GM12892 (cell line): ENCODE measurements at regions not wholly inside any gene's neighbourhood (a gene's known extent, or its start where the extent isn't known, plus 50 kb on each side); places are given as distances from the start of the nearest gene placed in this dataset.
A peak's percentile ranks its signal among the peaks of the same experiment; 100 is the strongest.

Source experiments
- DNase-seq: peaks from one replicate; pipeline ENCODE4 v3.0.0; 2011; ENCODE audit not compliant: insufficient read length
- FAIRE-seq: peaks from 2 replicates; lab custom pipeline; 2011; peaks lifted over from hg19 to GRCh38; lab: Jason Lieb, UNC
- POLR2A ChIP-seq: IDR thresholded peaks from 2 replicates; pipeline ENCODE4 v1.6.1; 2011; ENCODE audit warnings: low read depth, low read length, control low read depth
- POLR2AphosphoS5 ChIP-seq: IDR thresholded peaks from 2 replicates; pipeline ENCODE4 v1.6.1; 2011; ENCODE audit warnings: low read depth, low read length, control low read depth
- TAF1 ChIP-seq: IDR thresholded peaks from 2 replicates; pipeline ENCODE4 v1.6.1; 2011; ENCODE audit warnings: low read depth, mild to moderate bottlenecking, control low read depth, low read length, borderline replicate concordance

DNA sequence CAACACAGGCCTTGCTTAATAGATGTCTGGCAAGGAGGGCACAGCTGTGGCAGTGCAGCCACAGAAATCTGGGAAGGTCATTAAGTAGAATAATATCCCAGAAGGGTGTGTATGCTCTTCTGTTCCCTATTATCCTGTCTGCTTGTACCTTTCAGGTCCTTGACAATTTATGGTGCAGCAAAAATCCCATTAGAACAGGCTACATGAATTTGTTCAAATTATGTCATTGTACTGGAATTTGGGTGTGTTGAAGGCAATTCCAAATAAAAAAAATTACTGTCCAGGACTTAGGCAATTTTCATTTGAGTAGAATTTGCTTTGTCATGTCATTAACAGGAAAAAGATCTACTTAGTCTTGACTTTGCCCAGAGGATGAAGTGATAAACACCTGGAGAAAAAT is 192.1 kb downstream of the IDS start:
- FAIRE-seq (no peak), DNase-seq (no peak)

GRCh38 chrX:149312097-149312496 is 193.0 kb downstream of the IDS start:
- no peak for DNase-seq
- TF ChIP-seq POLR2AphosphoS5, result no peak
- FAIRE-seq, result no peak

More for the DNA sequence above, 192.1 kb downstream of the IDS start:
- TF ChIP-seq TAF1 (no peak), POLR2AphosphoS5 (no peak), POLR2A (no peak)

DNA sequence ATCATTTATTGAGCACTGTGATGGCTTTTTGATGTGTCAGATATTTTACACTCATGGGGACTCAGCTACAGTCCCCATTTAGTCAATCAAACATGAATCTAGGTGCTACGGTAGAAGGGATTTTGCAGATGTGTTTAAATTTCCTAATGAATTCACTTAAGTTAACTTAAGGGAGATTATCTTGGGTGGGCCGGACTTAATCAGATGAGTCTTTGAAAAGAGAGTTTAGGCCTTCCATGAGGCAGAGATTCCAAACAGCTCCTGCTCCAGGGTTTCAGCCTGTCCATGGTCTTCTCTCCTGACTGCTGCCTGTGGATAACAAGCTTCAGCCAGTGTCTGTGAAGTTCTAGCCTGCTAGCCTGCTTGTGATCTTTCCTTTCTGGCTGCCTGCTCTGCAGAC is 202.4 kb downstream of the IDS start:
- FAIRE-seq (no peak), DNase-seq (no peak)
- TF ChIP-seq TAF1 (no peak), POLR2AphosphoS5 (no peak), POLR2A (no peak)

DNA sequence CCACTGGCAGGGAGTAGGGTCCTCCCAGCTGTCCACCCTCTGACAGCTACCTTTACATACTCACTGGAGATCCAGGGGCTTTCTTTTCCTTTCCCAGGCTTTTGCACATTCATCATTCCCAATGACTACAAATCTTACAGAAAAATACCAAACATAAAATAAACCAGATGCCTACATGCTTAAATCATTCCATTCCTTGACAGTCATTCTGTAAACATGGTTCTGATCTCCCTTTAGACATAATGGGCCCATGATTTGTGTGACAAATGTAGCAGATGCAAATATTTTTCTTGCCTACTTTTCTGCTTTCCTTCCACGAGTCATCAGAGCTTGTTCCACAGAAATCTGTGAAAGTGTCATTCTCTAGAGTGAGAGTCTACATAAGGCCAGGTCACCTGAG is 207.0 kb downstream of the IDS start:
- no peak for TF ChIP-seq TAF1
- TF ChIP-seq POLR2A, result no peak
- no peak for TF ChIP-seq POLR2AphosphoS5
- DNase-seq, result no peak

DNA sequence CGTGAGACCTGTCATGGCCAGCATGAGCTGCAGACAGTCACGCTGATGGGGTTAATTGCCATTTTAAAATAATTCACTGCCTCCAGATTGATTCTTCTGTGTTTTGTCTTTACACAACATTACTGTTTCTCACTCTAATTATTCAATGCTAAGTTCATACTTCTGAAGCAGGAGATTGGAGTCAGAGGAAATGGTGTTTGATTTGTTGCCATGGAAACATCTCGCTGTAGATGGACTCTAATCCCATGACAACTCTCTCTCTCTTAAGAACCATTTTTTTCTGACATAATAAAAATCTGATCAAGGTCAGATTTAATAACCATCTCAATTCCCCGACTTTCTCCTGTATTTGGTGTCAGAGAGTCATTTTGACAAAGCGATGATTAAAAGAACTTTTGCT is 209.0 kb downstream of the IDS start:
- no peak for FAIRE-seq

More for the DNA sequence above, 207.0 kb downstream of the IDS start:
- no peak for FAIRE-seq

DNA sequence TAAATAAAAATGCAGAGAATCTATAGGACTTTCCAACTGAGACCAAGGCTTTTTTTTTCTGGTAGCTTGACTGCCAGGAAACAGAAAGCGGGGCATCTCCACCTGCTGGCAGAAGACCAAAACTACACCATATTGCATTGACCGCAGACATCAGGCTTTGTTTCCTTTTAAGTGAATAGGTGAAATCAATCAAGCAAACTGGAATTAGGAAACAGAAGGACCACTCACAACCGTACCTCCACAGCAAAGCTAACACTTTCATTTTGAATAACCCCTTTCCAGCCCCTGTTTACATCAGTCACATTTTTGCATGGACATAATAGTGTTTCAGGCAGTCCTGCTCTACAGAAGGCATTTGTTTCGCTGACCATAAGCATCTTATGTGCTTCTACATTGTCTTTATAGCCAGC is 218.2 kb downstream of the IDS start:
- DNase-seq, result peak; percentile 21
- FAIRE-seq, result peak; percentile 98
- TF ChIP-seq POLR2A, result no peak
- TF ChIP-seq POLR2AphosphoS5, result no peak
- no peak for TF ChIP-seq TAF1

More for the DNA sequence above, 209.0 kb downstream of the IDS start:
- TF ChIP-seq POLR2A (no peak), TAF1 (no peak), POLR2AphosphoS5 (no peak)
- no peak for DNase-seq

DNA sequence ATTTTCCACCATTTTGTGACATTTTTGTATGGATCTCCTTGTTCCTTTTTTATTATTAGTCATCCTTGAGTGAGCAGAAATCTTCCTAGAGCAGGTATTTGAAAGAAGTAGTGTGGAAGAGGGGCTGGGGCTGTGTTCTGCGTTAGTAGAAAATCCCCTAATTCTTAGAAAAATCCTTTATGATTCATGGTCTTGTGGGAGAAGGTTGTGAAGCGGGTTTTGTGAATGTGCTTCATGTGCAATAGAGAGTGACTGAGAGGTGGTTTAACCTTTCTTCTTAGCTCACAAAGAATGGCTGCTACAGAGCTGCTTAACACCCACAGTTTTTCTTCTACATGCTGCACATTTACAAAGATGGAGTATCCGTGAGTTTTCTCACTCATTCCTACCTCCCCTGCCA is 220.5 kb downstream of the IDS start:
- TF ChIP-seq POLR2AphosphoS5, result no peak
- no peak for TF ChIP-seq TAF1
- TF ChIP-seq POLR2A, result no peak
- DNase-seq (no peak), FAIRE-seq (no peak)

GRCh38 chrX:149283853-149284252 is 221.3 kb downstream of the IDS start:
- TF ChIP-seq POLR2AphosphoS5 (no peak), TAF1 (no peak), POLR2A (no peak)
- no peak for DNase-seq
- no peak for FAIRE-seq

GRCh38 chrX:149282909-149283308 is 222.2 kb downstream of the IDS start:
- DNase-seq (no peak), FAIRE-seq (no peak)
- TF ChIP-seq POLR2A (no peak), TAF1 (no peak), POLR2AphosphoS5 (no peak)

DNA sequence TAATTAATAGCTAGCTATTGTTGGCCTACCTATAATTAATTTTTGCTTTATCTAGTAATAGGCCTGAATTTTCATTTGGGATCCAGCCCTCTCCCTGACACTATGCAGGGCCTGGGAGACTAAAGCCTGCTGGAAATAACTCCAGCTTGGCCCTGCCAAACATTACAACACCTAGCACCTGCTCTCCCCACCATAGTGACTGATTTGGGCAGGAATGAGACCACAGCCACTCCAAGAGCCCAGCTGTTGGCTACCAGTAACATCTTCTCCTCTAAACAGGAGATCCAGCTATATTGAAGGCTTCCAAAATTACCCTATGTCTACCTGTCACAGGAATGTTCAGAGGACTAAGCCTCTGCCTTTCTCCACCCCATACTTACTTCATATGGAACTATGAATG is 225.1 kb downstream of the IDS start:
- no peak for DNase-seq
- no peak for TF ChIP-seq POLR2A
- TF ChIP-seq POLR2AphosphoS5, result no peak
- TF ChIP-seq TAF1, result no peak
- no peak for FAIRE-seq

DNA sequence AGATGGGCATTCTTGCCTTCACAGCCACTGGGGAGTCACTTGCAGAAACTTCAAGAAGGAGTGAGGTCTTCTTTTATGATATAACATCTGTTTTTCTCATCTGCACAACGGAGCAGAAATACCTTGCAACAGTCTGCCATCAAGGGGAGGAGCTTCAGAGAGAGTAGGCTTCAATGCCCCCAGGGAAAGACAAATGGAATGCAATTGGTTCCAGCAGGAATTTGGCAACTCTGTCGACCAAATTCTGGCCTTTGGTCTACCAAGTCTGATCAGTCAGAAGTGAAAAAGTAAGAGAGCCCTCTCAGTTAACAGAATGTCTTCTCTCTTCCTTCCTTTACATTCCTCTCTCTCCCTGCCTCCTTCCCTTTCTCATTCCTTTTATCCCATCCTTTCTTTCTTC is 229.3 kb downstream of the IDS start:
- TF ChIP-seq POLR2A, result no peak
- no peak for TF ChIP-seq TAF1
- no peak for TF ChIP-seq POLR2AphosphoS5
- no peak for FAIRE-seq
- no peak for DNase-seq

GRCh38 chrX:149274516-149275105 is 230.5 kb downstream of the IDS start:
- no peak for FAIRE-seq
- no peak for DNase-seq
- TF ChIP-seq POLR2A (no peak), TAF1 (no peak), POLR2AphosphoS5 (no peak)

GRCh38 chrX:149272690-149273463 is 232.2 kb downstream of the IDS start:
- FAIRE-seq, result no peak
- DNase-seq, result no peak
- TF ChIP-seq POLR2A (no peak), TAF1 (no peak), POLR2AphosphoS5 (no peak)
